ENCODE measurements at regions not wholly inside any gene's neighbourhood (a gene's known extent, or its start where the extent isn't known, plus 50 kb on each side); places are given as distances from the start of the nearest gene placed in this dataset.

DNA sequence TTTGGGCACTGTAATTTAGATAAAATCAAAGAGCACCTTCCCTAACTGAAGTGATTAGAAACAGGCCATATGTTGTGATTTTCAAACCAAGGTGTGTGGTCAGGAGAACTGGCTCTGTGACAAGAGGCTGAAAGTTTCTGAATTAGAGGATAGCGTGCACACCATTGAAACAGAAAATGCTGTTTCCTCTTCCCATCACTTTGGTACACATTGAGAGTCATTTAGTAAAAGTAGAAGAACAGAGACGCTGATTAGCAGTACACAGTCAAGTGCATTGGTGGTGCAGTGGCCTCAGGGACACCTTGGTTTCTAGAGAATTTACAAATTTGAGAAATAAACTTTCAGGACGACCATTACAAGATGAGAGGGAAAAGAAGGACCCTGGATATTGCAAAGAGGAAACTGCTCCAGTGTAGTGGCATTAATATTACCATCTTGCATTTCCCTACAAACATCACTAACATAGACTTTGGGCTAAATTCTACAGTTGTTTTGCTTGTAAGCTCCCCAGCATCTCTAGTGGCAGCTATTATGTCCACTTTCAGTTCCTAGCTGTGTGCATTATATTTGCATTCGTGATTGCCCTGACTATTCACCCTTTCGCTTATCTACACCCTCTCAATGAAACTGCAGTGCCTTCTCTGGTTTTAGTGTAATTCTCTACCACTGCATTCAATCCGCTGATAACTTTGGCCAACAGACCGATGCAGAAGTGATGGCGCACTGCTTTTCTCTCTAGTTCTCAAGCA lies 728.1 kb upstream of the GRM7 start:
- Histone ChIP-seq H2AFZ (ENCODE audit: low read depth, low read length) (no peak overlapping the region), H3K27me3 (ENCODE audit: insufficient read depth, low read length, poor library complexity) (no peaks in the 10 kb centered on the region), H3K4me2 (ENCODE audit: insufficient read depth, low read length) (no peak overlapping the region), H3K27ac (ENCODE audit: low read length) (no peak overlapping the region), H3K4me3 (ENCODE audit: low read depth in 1 of 2, low read length in 2 of 2) (no peak overlapping the region), H4K20me1 (ENCODE audit: insufficient read depth, low read length) (no peaks in the 10 kb centered on the region), H3K4me1 (ENCODE audit: insufficient read depth, low read length) (no peaks in the 10 kb centered on the region), H3K36me3 (ENCODE audit: insufficient read depth, low read length) (no peaks in the 10 kb centered on the region), H3K79me2 (ENCODE audit: insufficient read depth, low read length) (no peaks in the 10 kb centered on the region), H3K9me3 (ENCODE audit: insufficient read depth, low read length, severe bottlenecking) (no peaks in the 10 kb centered on the region), H3K9ac (ENCODE audit: low read depth, low read length) (no peak overlapping the region)
- TF ChIP-seq, protein P1, sequence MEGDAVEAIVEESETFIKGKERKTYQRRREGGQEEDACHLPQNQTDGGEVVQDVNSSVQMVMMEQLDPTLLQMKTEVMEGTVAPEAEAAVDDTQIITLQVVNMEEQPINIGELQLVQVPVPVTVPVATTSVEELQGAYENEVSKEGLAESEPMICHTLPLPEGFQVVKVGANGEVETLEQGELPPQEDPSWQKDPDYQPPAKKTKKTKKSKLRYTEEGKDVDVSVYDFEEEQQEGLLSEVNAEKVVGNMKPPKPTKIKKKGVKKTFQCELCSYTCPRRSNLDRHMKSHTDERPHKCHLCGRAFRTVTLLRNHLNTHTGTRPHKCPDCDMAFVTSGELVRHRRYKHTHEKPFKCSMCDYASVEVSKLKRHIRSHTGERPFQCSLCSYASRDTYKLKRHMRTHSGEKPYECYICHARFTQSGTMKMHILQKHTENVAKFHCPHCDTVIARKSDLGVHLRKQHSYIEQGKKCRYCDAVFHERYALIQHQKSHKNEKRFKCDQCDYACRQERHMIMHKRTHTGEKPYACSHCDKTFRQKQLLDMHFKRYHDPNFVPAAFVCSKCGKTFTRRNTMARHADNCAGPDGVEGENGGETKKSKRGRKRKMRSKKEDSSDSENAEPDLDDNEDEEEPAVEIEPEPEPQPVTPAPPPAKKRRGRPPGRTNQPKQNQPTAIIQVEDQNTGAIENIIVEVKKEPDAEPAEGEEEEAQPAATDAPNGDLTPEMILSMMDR (IDR thresholded peaks at IDR 0.05; ENCODE audit: borderline replicate concordance, extremely low read depth, low read length, poor library complexity, severe bottlenecking), result no peak
- no peak for TF ChIP-seq EZH2 (IDR thresholded peaks at IDR 0.05; ENCODE audit: borderline replicate concordance, low read depth, low read length, severe bottlenecking)
- DNase-seq, result no peak
- ATAC-seq (ENCODE audit: insufficient read depth, low read depth), result no peak

DNA sequence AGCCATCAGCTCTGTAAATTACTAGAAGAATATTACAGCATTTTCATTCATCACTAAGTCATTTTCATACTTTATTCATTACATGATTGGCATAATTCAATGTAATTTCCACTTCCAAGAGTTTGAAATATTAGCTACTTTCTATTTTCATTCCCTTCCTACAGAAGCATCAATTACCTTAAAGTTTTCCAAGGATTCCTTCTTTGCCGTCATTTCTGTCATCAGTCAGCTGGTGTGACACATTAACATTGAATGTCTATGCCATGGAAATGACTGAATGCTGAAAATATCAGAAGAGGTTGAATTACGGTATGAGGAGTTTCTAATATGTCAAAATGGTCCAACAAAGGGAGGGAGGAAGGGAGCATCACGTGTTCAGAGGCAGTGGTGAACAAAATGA lies 718.2 kb upstream of the GRM7 start:
- ATAC-seq (ENCODE audit: insufficient read depth, low read depth) (no peak), DNase-seq (no peak)
- Histone ChIP-seq H3K79me2 (ENCODE audit: insufficient read depth, low read length) (no peaks in the 10 kb centered on the region), H3K4me3 (ENCODE audit: low read depth in 1 of 2, low read length in 2 of 2) (no peak overlapping the region), H2AFZ (ENCODE audit: low read depth, low read length) (no peak overlapping the region), H3K27ac (ENCODE audit: low read length) (no peak overlapping the region), H3K36me3 (ENCODE audit: insufficient read depth, low read length) (no peaks in the 10 kb centered on the region), H3K27me3 (ENCODE audit: insufficient read depth, low read length, poor library complexity) (no peaks in the 10 kb centered on the region), H3K4me2 (ENCODE audit: insufficient read depth, low read length) (no peak overlapping the region), H3K9me3 (ENCODE audit: insufficient read depth, low read length, severe bottlenecking) (no peaks in the 10 kb centered on the region), H3K4me1 (ENCODE audit: insufficient read depth, low read length) (no peaks in the 10 kb centered on the region), H3K9ac (ENCODE audit: low read depth, low read length) (no peak overlapping the region), H4K20me1 (ENCODE audit: insufficient read depth, low read length) (no peaks in the 10 kb centered on the region)
- no peak for TF ChIP-seq EZH2 (IDR thresholded peaks at IDR 0.05; ENCODE audit: borderline replicate concordance, low read depth, low read length, severe bottlenecking)
- TF ChIP-seq, protein P1 (IDR thresholded peaks at IDR 0.05; ENCODE audit: borderline replicate concordance, extremely low read depth, low read length, poor library complexity, severe bottlenecking), result no peak

DNA sequence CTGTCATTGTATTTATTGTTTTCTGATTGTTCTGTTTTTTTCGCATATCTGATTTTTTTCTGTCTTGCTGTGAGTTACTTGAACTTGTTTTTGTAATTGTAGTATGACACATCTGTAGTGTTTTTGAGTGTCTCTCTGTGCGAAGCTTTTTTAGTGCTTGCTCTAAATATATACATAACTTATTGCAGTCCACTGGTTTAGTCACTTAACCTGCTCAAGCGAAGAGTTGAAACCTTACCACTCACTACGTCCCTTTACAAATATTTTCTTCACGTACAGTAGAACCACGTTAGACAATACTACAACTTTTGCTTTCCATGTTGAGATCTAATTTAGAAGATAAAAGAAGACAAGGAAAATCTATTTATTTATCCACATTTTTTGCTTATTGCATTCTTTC lies 713.0 kb upstream of the GRM7 start:
- H3K4me1 ChIP-seq (ENCODE audit: insufficient read depth, low read length), result no peaks in the 10 kb centered on the region
- no peaks in the 10 kb centered on the region for H3K36me3 ChIP-seq (ENCODE audit: insufficient read depth, low read length)
- no peaks in the 10 kb centered on the region for H3K27me3 ChIP-seq (ENCODE audit: insufficient read depth, low read length, poor library complexity)
- H3K9ac ChIP-seq (ENCODE audit: low read depth, low read length), result no peak overlapping the region
- no peaks in the 10 kb centered on the region for H4K20me1 ChIP-seq (ENCODE audit: insufficient read depth, low read length)
- H3K27ac ChIP-seq (ENCODE audit: low read length), result no peak overlapping the region
- no peak overlapping the region for H3K4me2 ChIP-seq (ENCODE audit: insufficient read depth, low read length)
- H3K9me3 ChIP-seq (ENCODE audit: insufficient read depth, low read length, severe bottlenecking), result no peaks in the 10 kb centered on the region
- H3K79me2 ChIP-seq (ENCODE audit: insufficient read depth, low read length), result no peaks in the 10 kb centered on the region
- H2AFZ ChIP-seq (ENCODE audit: low read depth, low read length), result no peak overlapping the region
- no peak for DNase-seq
- no peak overlapping the region for H3K4me3 ChIP-seq (ENCODE audit: low read depth in 1 of 2, low read length in 2 of 2)
- no peak for ATAC-seq (ENCODE audit: insufficient read depth, low read depth)
- TF ChIP-seq EZH2 (IDR thresholded peaks at IDR 0.05; ENCODE audit: borderline replicate concordance, low read depth, low read length, severe bottlenecking), result no peak
- TF ChIP-seq, protein P1 (IDR thresholded peaks at IDR 0.05; ENCODE audit: borderline replicate concordance, extremely low read depth, low read length, poor library complexity, severe bottlenecking), result no peak

All from DND-41 (cell line).